Sciatic nerve (tissue), 2 donors: ENCODE measurements at regions not wholly inside any gene's neighbourhood (a gene's known extent, or its start where the extent isn't known, plus 50 kb on each side); places are given as distances from the start of the nearest gene placed in this dataset.
A peak's percentile ranks its signal among the peaks of the same experiment; 100 is the strongest.

Experiments used
- ATAC-seq: fragments of 200-7000 bp; cut with Tn5 transposase; one replicate; pipeline ENCODE4 v1.9.1; 2020; ENCODE audit warnings: mild to moderate bottlenecking, moderate library complexity
- DNase-seq: peaks from one replicate; pipeline ENCODE4 v3.0.0-alpha.2; 2020; ENCODE audit warnings: low spot score
- intact Hi-C: fragments of 100-400 bp; cut with DNase I; formaldehyde crosslinking; loops from one replicate; pipeline ENCODE4 v1.14.2; 2022
- donor health status: DM: no; HTN: no; CAD: no.
- donor health status: DM: no; HTN: no; CAD: no.

- intact Hi-C loops: no loop called here
- no peak for DNase-seq
- no peak for ATAC-seq
Observed at GRCh38 chr7:12741951-12742575, 54.6 kb downstream of the ARL4A start.

DNA sequence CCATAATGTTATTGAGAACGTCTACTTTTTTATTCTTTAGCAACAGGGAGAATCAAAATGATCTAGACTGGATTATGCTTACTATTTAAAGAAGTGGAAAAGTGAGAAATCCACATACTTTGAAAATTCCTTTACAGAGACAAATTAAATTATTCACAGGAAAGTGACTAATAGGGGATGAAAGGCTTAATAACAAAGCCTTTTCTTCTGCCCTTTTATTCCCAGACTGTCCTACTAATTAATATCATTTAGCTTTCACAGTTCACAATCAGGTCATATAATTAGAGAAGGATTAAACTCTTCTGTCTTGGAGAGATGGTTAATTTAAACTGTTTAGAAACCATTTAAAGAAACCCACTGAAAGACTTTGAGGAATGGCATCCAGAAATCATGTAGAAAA is 58.8 kb downstream of the ARL4A start:
- intact Hi-C loops: no loop called here
- no peak for ATAC-seq
- DNase-seq: no peak

- ATAC-seq (no peak), DNase-seq (no peak)
- intact Hi-C loops: no loop called here
Observed at GRCh38 chr7:12747687-12748306, 60.4 kb downstream of the ARL4A start.

- ATAC-seq (no peak), DNase-seq (no peak)
- intact Hi-C loops: no loop called here
Observed at GRCh38 chr7:12749069-12749468, 61.6 kb downstream of the ARL4A start.

- DNase-seq (no peak), ATAC-seq (no peak)
- intact Hi-C loops: no loop called here
Observed at GRCh38 chr7:12749746-12750145, 62.3 kb downstream of the ARL4A start.

- intact Hi-C loops: no loop called here
Observed at GRCh38 chr7:12751764-12752163, 64.3 kb downstream of the ARL4A start.

GRCh38 chr7:12754179-12754578 is 66.7 kb downstream of the ARL4A start:
- DNase-seq: no peak
- intact Hi-C loops: no loop called here
- no peak for ATAC-seq

More at GRCh38 chr7:12751764-12752163, 64.3 kb downstream of the ARL4A start:
- ATAC-seq (no peak), DNase-seq (no peak)

GRCh38 chr7:12756821-12757220 is 69.4 kb downstream of the ARL4A start:
- intact Hi-C loops: no loop called here
- no peak for ATAC-seq

DNA sequence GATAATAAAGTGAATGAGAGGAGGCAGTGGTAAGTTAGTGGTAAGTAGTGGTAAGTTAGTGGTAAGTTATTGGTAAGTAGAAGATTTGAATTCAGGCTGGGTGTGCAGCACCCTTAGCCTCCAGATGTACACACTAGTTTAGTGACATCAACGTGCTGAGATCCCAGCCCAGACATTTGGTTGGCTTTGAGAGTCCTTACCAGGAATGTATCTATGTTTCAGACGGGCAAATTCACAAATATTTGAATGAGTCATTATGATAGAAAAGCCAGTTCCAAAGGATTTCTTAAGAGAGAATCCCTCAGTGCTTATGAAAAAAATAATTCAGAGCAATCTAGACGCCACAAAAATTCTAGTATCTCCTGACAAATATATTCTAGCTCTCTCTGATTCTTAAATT is 70.0 kb downstream of the ARL4A start:
- intact Hi-C loops: no loop called here
- DNase-seq (no peak), ATAC-seq (peak; percentile 56)

More at GRCh38 chr7:12756821-12757220, 69.4 kb downstream of the ARL4A start:
- DNase-seq: no peak

DNA sequence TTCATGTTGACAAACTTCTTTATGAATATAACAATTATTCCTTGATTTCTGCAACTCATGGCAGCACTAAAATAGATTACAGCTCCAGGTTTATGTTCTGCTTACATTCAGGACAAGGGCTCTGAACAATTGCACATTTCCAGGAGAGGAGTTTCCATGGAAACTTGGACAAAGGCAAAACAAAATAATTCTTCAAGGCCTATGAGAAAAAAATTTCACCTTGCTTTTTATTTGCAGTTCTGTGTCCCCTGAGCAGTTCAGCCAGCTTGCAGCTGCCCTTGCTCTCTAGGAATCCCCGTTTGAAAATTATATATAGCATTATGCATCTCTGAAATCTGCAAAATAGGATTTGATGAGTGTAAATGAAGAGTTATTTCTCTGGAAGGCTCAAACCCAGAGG is 71.7 kb downstream of the ARL4A start:
- ATAC-seq (no peak), DNase-seq (no peak)
- intact Hi-C loops: no loop called here

DNA sequence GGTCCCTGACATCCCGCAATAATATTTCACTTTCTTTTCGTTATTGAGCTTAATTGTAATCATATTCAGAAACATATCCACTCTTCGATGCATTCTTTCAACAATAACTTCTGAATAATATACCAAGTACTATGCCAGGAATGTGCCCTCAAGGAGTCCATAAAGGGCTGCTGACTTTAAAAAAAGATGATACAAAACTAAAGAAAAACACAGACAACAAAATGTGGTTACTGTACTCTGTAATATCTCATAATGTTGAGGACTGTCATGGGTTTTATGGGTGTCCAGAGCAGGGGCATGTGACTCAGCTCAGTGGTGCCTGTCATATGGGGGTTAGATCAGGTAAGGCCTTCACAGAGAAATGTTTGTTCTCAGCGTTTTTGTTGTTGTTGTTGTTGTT is 73.7 kb downstream of the ARL4A start:
- DNase-seq (no peak), ATAC-seq (no peak)
- intact Hi-C loops: no loop called here

- no peak for ATAC-seq
- intact Hi-C loops: no loop called here
Observed at GRCh38 chr7:12761691-12762090, 74.3 kb downstream of the ARL4A start.

GRCh38 chr7:12764458-12764891 is 77.0 kb downstream of the ARL4A start:
- intact Hi-C loops: no loop called here
- no peak for ATAC-seq

More at GRCh38 chr7:12761691-12762090, 74.3 kb downstream of the ARL4A start:
- DNase-seq: no peak

DNA sequence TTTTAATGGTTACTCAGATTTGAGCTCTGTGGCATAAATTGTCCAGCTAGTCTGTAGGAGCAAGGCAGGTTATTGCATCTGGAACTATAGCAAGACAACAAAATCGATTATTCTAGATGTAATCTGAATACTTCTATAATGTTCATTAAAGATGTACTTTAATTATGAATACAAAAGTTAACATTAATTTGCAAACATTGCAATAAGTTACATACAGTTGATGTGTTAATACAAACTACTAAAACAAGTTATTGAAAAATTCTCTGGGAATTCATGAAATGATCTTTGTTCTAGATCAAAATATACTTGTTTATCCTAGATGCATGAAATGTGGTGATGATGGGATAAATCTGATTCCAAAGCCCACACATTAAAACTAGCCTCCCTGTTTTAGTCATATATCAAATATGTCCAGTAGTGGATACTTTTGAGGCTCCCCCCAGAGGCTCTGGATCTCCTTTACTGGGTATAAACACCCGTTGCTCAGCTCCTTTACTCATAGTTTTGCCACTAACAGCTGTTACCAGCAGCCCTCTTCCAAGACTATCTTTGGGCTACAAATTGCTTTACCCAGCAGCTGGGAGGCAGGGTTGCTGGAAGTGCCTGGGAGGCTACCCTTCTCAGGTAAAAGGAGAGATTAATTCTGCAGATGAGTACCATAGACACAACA is 78.1 kb downstream of the ARL4A start:
- intact Hi-C loops: no loop called here
- DNase-seq: no peak
- ATAC-seq: no peak

More at GRCh38 chr7:12764458-12764891, 77.0 kb downstream of the ARL4A start:
- DNase-seq: no peak

DNA sequence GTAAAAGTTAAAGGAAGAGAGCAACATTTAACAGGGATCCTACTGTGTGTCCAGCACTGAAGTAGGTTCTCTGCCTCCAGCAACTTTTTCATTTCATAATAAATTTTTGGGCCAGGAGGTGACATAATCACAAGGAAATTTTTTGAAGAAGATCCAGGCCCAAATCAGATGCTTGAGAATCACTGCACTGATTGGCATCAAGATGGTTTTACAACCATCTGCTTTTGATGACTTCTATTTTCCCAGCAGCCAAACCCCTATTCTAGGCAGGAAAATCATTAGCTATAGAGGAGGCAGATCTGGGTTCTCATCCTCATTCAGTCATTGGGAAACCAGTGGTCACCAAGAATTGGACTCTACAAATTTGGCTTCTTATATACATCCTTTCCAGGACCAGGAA is 79.0 kb downstream of the ARL4A start:
- intact Hi-C loops: no loop called here
- DNase-seq (no peak), ATAC-seq (no peak)

- DNase-seq (no peak), ATAC-seq (no peak)
- intact Hi-C loops: no loop called here
Observed at GRCh38 chr7:12768948-12769347, 81.5 kb downstream of the ARL4A start.

DNA sequence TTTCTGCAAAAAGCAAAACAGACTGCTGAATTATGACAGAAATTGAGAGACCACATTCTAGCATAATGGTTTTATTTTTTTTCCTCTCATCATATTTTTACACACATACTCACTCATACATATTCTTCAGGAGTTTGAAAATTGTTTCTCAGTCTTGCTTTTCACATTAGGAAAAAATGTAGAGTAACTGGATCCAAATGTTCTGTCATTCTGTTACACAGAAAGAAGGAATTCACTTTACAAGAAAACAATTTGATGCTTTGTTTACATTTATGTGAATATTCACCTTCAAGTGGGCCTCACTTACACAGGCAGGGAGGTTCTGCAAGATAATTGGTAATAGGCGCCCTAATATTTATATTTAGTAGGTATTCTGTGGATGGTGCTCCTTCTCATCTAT is 82.0 kb downstream of the ARL4A start:
- intact Hi-C loops: no loop called here
- no peak for DNase-seq
- no peak for ATAC-seq

- ATAC-seq (peak; percentile 28), DNase-seq (no peak)
- intact Hi-C loops: no loop called here
Observed at GRCh38 chr7:12770227-12770975, 83.0 kb downstream of the ARL4A start.

DNA sequence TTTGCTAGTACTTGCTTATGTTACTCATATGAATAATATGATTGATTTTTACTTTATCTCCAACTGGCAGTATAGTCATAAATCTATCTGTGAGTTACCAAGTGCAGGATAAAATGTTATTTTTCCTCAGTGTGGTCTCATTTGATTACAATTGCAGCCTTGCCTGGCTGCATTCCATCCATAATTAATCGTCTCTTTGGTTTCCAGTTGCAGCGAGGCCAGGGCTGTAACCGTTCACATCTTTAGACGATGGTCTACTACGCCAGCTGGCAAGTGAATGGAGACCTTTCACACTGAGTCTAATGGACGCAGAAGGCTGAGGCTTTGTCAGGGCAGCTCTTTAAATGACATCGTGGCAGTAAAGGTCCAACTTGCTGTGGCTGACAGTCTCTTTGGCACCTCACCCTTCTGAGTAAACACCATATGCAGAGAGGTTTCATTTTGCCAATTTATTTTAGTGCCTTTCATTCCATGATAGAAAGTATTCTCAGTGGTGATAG is 84.0 kb downstream of the ARL4A start:
- intact Hi-C loops: no loop called here
- no peak for DNase-seq
- ATAC-seq: peak; percentile 78

GRCh38 chr7:12772768-12773167 is 85.3 kb downstream of the ARL4A start:
- ATAC-seq: no peak

More at GRCh38 chr7:12772768-12773167, 85.3 kb downstream of the ARL4A start:
- intact Hi-C loops: no loop called here
- DNase-seq: no peak
